ENCODE measurements at regions not wholly inside any gene's neighbourhood (a gene's known extent, or its start where the extent isn't known, plus 50 kb on each side); places are given as distances from the start of the nearest gene placed in this dataset.
A peak's percentile ranks its signal among the peaks of the same experiment; 100 is the strongest.

DNA sequence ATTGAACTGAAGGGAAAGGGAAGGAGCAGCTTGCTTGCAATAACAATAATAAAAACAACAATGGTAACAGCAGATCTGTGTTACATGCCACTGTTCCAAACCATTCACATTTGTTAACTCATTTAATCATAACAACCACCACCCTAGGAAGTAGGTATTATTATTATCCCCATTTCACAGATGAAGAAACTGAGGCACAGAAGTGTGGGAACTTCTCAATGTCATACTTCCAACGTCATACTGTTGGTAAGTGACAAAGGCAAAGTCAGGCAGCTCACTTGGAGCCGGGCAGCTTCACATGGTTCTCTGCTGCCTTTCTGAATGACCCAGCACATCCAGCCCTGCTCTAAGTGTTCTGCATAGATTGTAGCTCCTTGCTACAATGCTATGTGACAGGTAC is 72.6 kb downstream of the FOXD1 start:
- no peak for DNase-seq (ENCODE audit: extremely low read depth in 1 of 11, low read depth in 9 of 11, low spot score in 4 of 11)

GRCh38 chr5:73375191-73375545 is 73.4 kb downstream of the FOXD1 start:
- no peak for DNase-seq (ENCODE audit: extremely low read depth in 1 of 11, low read depth in 9 of 11, low spot score in 4 of 11)

DNA sequence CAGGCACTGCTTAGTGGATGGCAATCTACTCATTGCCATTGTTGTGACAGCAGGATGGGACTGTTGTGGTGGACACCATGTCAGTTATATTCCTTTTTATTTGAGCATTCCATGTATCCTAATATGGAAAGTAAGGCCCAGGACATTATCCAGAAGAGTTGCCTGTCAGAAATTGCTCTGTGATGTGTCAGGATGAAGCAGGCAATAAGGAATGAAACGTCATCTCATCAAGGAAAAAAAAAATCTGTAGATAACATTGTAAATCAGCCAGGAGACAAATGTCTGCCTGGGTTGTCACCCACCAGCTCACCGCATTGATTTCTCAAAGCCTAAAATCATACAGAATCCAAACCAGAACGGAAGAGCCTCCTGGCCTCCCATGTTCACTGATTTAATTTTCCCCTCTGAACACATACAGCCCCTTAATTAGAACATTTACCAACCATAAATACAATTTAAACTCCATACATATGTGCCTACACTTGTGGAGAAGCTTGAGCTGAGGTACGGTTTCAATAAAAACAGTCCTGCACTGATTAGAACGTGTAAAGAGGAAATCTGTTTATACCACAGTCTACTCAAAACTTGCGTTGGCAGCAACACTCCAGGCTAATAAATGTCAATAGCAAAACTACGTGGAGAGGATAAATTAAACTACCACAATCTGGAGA is 73.9 kb downstream of the FOXD1 start:
- no peak for DNase-seq (ENCODE audit: extremely low read depth in 1 of 11, low read depth in 9 of 11, low spot score in 4 of 11)

GRCh38 chr5:73373814-73374510 is 74.6 kb downstream of the FOXD1 start:
- DNase-seq (ENCODE audit: extremely low read depth in 1 of 11, low read depth in 9 of 11, low spot score in 4 of 11), result no peak

GRCh38 chr5:73370640-73371583 is 77.7 kb downstream of the FOXD1 start:
- peak in 1 of 11 donors; percentile 32 for DNase-seq (ENCODE audit: extremely low read depth in 1 of 11, low read depth in 9 of 11, low spot score in 4 of 11)

GRCh38 chr5:73370095-73370494 is 78.5 kb downstream of the FOXD1 start:
- DNase-seq (ENCODE audit: extremely low read depth in 1 of 11, low read depth in 9 of 11, low spot score in 4 of 11), result no peak

- no peak for DNase-seq (ENCODE audit: extremely low read depth in 1 of 11, low read depth in 9 of 11, low spot score in 4 of 11)
These were observed 79.3 kb downstream of the FOXD1 start for GRCh38 chr5:73369278-73369677.

GRCh38 chr5:73367650-73368049 is 80.9 kb downstream of the FOXD1 start:
- DNase-seq (ENCODE audit: extremely low read depth in 1 of 11, low read depth in 9 of 11, low spot score in 4 of 11), result no peak

DNA sequence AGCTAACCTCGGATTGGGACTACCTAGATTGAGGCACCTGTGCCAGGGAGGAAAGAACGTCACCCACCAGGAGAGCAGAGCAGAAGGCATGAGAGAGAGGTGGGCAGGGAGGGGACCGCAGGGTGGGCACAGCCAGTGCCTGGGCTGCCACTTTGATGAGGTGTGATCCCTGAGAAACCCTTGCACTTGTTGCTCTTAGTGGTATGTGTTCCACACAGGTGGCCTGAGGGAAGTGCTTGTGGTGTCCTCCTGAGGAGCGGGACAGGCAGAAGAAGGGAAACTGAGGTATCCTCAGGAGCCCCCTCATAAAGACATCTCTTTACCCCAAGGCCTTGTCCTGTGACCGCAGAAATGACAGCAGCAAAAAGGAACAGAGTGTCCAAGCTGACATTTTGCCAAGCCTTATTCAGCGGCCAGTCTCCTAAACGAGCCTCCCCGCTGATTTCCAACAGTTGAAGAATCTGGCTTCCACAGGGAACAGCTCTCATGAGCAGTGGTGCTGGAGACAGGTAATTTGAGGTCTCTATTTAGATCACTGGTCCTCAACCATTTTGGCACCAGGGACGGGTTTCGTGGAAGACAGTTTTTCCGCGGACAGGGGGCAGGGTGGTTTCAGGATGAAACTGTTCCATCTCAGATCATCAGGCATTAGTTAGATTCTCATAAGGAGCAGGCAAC is 82.4 kb downstream of the FOXD1 start:
- DNase-seq (ENCODE audit: extremely low read depth in 1 of 11, low read depth in 9 of 11, low spot score in 4 of 11), result no peak

DNA sequence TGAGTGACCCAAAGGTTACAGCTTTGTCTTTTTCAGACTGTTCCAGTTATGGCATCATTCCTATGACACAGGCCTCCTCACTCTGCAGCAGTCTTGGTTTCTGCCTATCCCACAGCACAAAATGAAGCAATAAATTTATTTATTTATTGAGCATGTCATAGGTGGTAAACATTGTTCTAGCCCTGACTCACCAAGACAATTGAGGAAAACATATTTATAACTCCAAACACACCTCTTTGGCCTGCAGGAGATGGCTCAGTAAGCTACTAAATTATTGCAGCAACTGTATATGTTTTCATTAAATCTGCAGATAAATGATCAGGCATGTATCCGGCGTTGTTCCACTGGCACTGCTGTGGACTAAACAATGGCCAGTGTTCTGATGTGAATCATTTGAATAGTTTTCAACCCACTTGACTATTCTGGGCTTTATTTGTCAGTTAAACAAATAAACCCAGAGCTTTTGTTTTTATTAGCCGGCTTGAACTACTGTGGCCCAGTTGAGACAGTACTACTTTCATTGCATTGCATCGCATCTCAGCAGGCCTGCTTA is 83.2 kb downstream of the FOXD1 start:
- no peak for DNase-seq (ENCODE audit: extremely low read depth in 1 of 11, low read depth in 9 of 11, low spot score in 4 of 11)

DNA sequence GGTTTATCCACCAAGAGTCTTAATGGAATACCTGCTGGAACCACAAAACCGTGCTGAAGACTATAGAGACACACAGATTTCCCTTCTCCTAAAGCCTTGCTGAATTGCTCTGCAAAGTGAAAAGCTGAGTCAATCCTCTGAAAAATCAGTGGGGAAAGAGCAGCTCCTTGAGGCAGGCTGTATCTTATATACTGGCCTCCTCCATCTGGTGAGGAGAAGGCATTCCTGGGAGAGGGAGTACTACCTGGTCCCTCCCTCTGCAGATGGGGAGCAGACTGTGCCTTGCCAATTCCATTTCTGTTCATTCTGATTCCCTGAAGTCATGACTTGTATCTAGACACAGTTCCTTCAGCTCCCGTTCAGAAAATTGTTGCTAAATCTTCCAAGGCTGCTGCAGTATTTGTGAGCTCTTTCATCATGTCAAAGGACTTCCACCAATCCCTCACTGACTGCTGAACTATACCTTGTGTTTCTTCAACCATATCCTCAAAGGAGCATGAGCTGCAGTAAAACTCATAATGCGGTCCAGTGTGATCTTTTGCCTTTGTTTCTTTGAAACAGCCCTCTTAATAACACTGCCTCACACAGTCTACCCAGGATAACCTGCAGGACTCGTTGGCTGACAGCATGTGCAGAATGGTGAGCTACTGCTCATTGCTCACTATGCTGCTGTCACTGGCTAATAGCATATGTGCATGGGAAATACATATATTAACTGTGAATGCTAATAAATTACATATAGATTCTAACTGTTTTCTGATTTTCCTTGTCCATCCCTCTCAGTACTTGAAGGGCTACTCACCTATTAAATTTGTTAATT is 84.5 kb downstream of the FOXD1 start:
- no peak for DNase-seq (ENCODE audit: extremely low read depth in 1 of 11, low read depth in 9 of 11, low spot score in 4 of 11)

- DNase-seq (ENCODE audit: extremely low read depth in 1 of 11, low read depth in 9 of 11, low spot score in 4 of 11), result no peak
These were observed 89.2 kb downstream of the FOXD1 start for GRCh38 chr5:73359395-73359794.

DNA sequence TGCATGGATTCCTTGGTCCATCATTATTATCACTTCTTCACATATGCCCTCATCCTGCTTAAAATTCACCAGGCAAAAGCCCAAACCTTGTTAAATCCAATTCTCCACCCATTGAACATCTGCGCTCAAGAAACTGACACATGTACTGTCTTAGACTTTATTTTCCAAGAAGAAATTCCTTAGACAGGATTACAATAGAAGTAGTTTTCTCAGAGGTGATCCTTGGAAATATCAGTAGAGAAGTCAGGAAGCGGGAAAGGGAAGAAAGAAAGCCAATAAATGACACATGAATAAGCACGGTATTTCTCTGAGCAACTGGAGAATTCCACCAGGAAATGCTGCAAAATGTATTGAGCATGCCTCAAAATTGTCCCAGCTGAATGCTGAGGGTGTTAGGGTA is 90.2 kb downstream of the FOXD1 start:
- DNase-seq (ENCODE audit: extremely low read depth in 1 of 11, low read depth in 9 of 11, low spot score in 4 of 11), result no peak

GRCh38 chr5:73357576-73357975 is 91.0 kb downstream of the FOXD1 start:
- no peak for DNase-seq (ENCODE audit: extremely low read depth in 1 of 11, low read depth in 9 of 11, low spot score in 4 of 11)

DNA sequence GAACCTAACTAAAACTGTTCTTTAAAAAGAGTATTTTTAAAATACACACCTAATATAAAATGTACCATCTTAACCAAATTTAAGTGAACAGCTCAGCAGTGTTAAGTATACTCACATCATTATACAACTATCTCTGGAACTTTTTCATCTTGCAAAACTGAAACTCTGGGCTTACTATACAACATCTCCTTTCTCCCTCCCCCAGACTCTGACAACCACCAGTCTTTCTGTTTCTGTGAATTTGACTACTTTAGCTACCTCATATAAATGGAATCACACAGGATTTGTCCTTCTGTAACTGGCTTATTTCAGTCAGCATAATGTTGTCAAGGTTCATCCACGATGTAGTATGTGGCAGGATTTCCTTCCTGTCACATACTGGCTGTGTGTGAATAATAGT is 93.5 kb downstream of the FOXD1 start:
- no peak for DNase-seq (ENCODE audit: extremely low read depth in 1 of 11, low read depth in 9 of 11, low spot score in 4 of 11)

- DNase-seq (ENCODE audit: extremely low read depth in 1 of 11, low read depth in 9 of 11, low spot score in 4 of 11), result no peak
These were observed 94.2 kb downstream of the FOXD1 start for GRCh38 chr5:73354406-73354805.

DNA sequence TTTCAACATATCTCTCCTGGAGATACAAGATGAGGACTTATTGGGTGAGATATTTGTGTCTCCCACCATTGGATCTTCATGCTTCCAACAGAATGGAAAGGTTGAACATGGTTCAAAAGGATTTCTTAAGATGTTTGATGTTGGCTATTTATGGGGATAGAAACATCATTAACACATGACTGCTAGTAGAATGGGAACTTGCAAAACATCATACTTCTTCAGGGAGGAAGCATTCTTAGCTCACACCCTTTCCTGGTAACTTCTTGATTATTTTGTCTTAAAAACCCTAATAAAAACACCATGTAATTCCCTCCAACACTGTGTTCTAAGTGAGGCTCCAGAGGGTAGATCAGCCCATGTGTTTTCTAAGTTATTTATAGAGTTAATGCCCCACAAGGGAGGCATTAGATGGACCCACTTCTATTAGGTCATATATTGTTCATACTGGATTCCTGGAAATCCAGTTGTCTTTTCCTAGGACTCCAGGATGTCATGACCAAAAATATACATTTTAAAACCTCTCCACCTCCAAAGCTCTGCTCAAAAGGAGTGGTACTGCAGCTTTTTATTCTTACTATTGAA is 95.8 kb downstream of the FOXD1 start:
- no peak for DNase-seq (ENCODE audit: extremely low read depth in 1 of 11, low read depth in 9 of 11, low spot score in 4 of 11)

GRCh38 chr5:73352243-73352642 is 96.3 kb downstream of the FOXD1 start:
- DNase-seq (ENCODE audit: extremely low read depth in 1 of 11, low read depth in 9 of 11, low spot score in 4 of 11), result no peak
